Gastrocnemius medialis (tissue), 4 donors: ENCODE measurements at regions not wholly inside any gene's neighbourhood (a gene's known extent, or its start where the extent isn't known, plus 50 kb on each side); places are given as distances from the start of the nearest gene placed in this dataset.
"Not testable (repeated sequence)": the region's sequence is repeated elsewhere in the genome, so short reads cannot be mapped to it uniquely, and the experiment has no call there.

Experiments
- POLR2A ChIP-seq, 2 donors: fragments of 450-650 bp; IDR thresholded peaks; one replicate each; pipeline ENCODE4 v1.6.1; 2017; ENCODE audit warnings: antibody characterized with exemption in 2 of 2, mild to moderate bottlenecking in 2 of 2, moderate library complexity in 2 of 2
- TF ChIP-seq, protein P1 (sequence below), 5 experiments: fragments of 450-650 bp in 3 of 5; fragments of 200-600 bp in 2 of 5; sonication (generic) in 2 of 5; IDR thresholded peaks in 4 of 5; conservative IDR thresholded peaks in 1 of 5; 1 replicate in 4 of 5; 2 replicates in 1 of 5; pipeline ENCODE4 v1.5.1; 2016 to 2019; ENCODE audit warnings: antibody characterized with exemption in 5 of 5, mild to moderate bottlenecking in 3 of 5, moderate library complexity in 3 of 5

GRCh38 chr9:42349181-42349580 lies 165.7 kb downstream of the SPATA31A6 start:
- TF ChIP-seq, protein P1, sequence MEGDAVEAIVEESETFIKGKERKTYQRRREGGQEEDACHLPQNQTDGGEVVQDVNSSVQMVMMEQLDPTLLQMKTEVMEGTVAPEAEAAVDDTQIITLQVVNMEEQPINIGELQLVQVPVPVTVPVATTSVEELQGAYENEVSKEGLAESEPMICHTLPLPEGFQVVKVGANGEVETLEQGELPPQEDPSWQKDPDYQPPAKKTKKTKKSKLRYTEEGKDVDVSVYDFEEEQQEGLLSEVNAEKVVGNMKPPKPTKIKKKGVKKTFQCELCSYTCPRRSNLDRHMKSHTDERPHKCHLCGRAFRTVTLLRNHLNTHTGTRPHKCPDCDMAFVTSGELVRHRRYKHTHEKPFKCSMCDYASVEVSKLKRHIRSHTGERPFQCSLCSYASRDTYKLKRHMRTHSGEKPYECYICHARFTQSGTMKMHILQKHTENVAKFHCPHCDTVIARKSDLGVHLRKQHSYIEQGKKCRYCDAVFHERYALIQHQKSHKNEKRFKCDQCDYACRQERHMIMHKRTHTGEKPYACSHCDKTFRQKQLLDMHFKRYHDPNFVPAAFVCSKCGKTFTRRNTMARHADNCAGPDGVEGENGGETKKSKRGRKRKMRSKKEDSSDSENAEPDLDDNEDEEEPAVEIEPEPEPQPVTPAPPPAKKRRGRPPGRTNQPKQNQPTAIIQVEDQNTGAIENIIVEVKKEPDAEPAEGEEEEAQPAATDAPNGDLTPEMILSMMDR (IDR thresholded peaks at IDR 0.05 in 4 of 5, conservative IDR thresholded peaks at IDR 0.05 in 1 of 5): not testable (repeated sequence)
- not testable (repeated sequence) for TF ChIP-seq POLR2A (IDR thresholded peaks at IDR 0.05)
